Activated CD8-positive, alpha-beta memory T cell treated with anti-CD3 and anti-CD28 coated beads, Interleukin-2, amount 50 U/mL, for 48 hours (primary cell): ENCODE measurements at regions not wholly inside any gene's neighbourhood (a gene's known extent, or its start where the extent isn't known, plus 50 kb on each side); places are given as distances from the start of the nearest gene placed in this dataset.

Source experiments
- DNase-seq: peaks from one replicate; pipeline ENCODE4 v3.0.0-alpha.2; 2020

- no peak for DNase-seq
Observed at GRCh38 chr18:40088130-40088529, 1866.9 kb upstream of the PIK3C3 start.

GRCh38 chr18:40079786-40080185 lies 1875.2 kb upstream of the PIK3C3 start:
- DNase-seq: no peak

GRCh38 chr18:40075616-40076015 lies 1879.4 kb upstream of the PIK3C3 start:
- DNase-seq: no peak

- DNase-seq: no peak
Observed at GRCh38 chr18:40072761-40073160, 1882.3 kb upstream of the PIK3C3 start.

- DNase-seq: no peak
Observed at GRCh38 chr18:40066368-40066767, 1888.7 kb upstream of the PIK3C3 start.

GRCh38 chr18:40063488-40063887 lies 1891.5 kb upstream of the PIK3C3 start:
- DNase-seq: no peak

GRCh38 chr18:40061086-40061485 lies 1893.9 kb upstream of the PIK3C3 start:
- no peak for DNase-seq

GRCh38 chr18:40060562-40060961 lies 1894.5 kb upstream of the PIK3C3 start:
- DNase-seq: no peak

- no peak for DNase-seq
Observed at GRCh38 chr18:40058811-40059570, 1896.0 kb upstream of the PIK3C3 start.

- DNase-seq: no peak
Observed at GRCh38 chr18:40056079-40056692, 1898.8 kb upstream of the PIK3C3 start.

GRCh38 chr18:40055262-40055661 lies 1899.8 kb upstream of the PIK3C3 start:
- no peak for DNase-seq

- no peak for DNase-seq
Observed at GRCh38 chr18:40049716-40050115, 1905.3 kb upstream of the PIK3C3 start.

- DNase-seq: no peak
Observed at GRCh38 chr18:40048886-40049650, 1906.0 kb upstream of the PIK3C3 start.

GRCh38 chr18:40048253-40048652 lies 1906.8 kb upstream of the PIK3C3 start:
- no peak for DNase-seq

GRCh38 chr18:40046596-40046995 lies 1908.4 kb upstream of the PIK3C3 start:
- DNase-seq: no peak

GRCh38 chr18:40041951-40042350 lies 1913.1 kb upstream of the PIK3C3 start:
- no peak for DNase-seq

GRCh38 chr18:40040574-40040973 lies 1914.5 kb upstream of the PIK3C3 start:
- DNase-seq: no peak

GRCh38 chr18:40037356-40037755 lies 1917.7 kb upstream of the PIK3C3 start:
- DNase-seq: no peak

- no peak for DNase-seq
Observed at GRCh38 chr18:40036861-40037260, 1918.2 kb upstream of the PIK3C3 start.

- DNase-seq: no peak
Observed at GRCh38 chr18:40035966-40036365, 1919.1 kb upstream of the PIK3C3 start.

GRCh38 chr18:40032076-40032475 lies 1923.0 kb upstream of the PIK3C3 start:
- no peak for DNase-seq

- no peak for DNase-seq
Observed at GRCh38 chr18:40031435-40031834, 1923.6 kb upstream of the PIK3C3 start.

- DNase-seq: no peak
Observed at GRCh38 chr18:40019797-40020392, 1935.1 kb upstream of the PIK3C3 start.

GRCh38 chr18:40018266-40018665 lies 1936.8 kb upstream of the PIK3C3 start:
- no peak for DNase-seq
